Naive B cell (primary cell): ENCODE measurements at regions not wholly inside any gene's neighbourhood (a gene's known extent, or its start where the extent isn't known, plus 50 kb on each side); places are given as distances from the start of the nearest gene placed in this dataset.
"Not testable (repeated sequence)": the region's sequence is repeated elsewhere in the genome, so short reads cannot be mapped to it uniquely, and the experiment has no call there.

Source experiments
- ATAC-seq, 2 donors: fragments of 150-1000 bp; cut with Tn5 transposase; 2 replicates each; pipeline ENCODE4 v1.10.0; 2021; ENCODE audit warnings: low read depth in 2 of 2, mild to moderate bottlenecking in 2 of 2, moderate library complexity in 2 of 2
- DNase-seq: peaks from one replicate; pipeline ENCODE4 v3.0.0; 2022
- H3K27ac Mint-ChIP-seq, 6 donors: one replicate each; pipeline ENCODE4 v1.8.0; 2020 to 2022; ENCODE audit warnings: mild to moderate bottlenecking in 6 of 6, mixed read lengths in 6 of 6, moderate library complexity in 5 of 6, inconsistent platforms in 2 of 6
- H3K27me3 Mint-ChIP-seq, 3 donors: one replicate each; pipeline ENCODE4 v1.8.0; 2021 to 2022; ENCODE audit warnings: mixed read lengths in 3 of 3, mild to moderate bottlenecking in 1 of 3
- H3K36me3 Mint-ChIP-seq, 2 donors: one replicate each; pipeline ENCODE4 v1.8.0; 2020 to 2022; ENCODE audit warnings: mixed read lengths in 2 of 2, inconsistent platforms in 1 of 2, mild to moderate bottlenecking in 1 of 2
- H3K4me1 Mint-ChIP-seq, 3 donors: one replicate each; pipeline ENCODE4 v1.8.0; 2020 to 2022; ENCODE audit warnings: mixed read lengths in 3 of 3, inconsistent platforms in 1 of 3, mild to moderate bottlenecking in 1 of 3, moderate library complexity in 1 of 3
- H3K4me3 Mint-ChIP-seq, 8 donors: one replicate each; pipeline ENCODE4 v1.8.0; 2020 to 2022; ENCODE audit warnings: mild to moderate bottlenecking in 8 of 8, mixed read lengths in 8 of 8, moderate library complexity in 8 of 8, inconsistent platforms in 2 of 8
- H3K9me3 Mint-ChIP-seq, 7 donors: one replicate each; pipeline ENCODE4 v1.8.0; 2020 to 2022; ENCODE audit warnings: mixed read lengths in 7 of 7, mild to moderate bottlenecking in 5 of 7, inconsistent platforms in 2 of 7, moderate library complexity in 1 of 7

GRCh38 chr15:77905301-77905920 lies 172.1 kb downstream of the TBC1D2B start:
- Mint-ChIP-seq H3K36me3 (no peaks in the 10 kb centered on the region), H3K27me3 (peaks cover 0 to 31% (median 25%) of the 10 kb centered on the region in 3 donors), H3K9me3 (no peaks in the 10 kb centered on the region), H3K4me1 (peaks cover 0 to 13% (median 2%) of the 10 kb centered on the region in 3 donors), H3K27ac (no peak overlapping the region), H3K4me3 (no peak overlapping the region)
- DNase-seq = no peak
- no peak for ATAC-seq

GRCh38 chr15:77904901-77905300 lies 172.6 kb downstream of the TBC1D2B start:
- ATAC-seq = no peak
- Mint-ChIP-seq H3K36me3 (no peaks in the 10 kb centered on the region), H3K4me1 (peaks cover 0 to 9% (median 0%) of the 10 kb centered on the region in 3 donors), H3K4me3 (peak overlapping the region in 1 of 8 donors; percentile 52), H3K9me3 (no peaks in the 10 kb centered on the region), H3K27me3 (peaks cover 0 to 31% (median 25%) of the 10 kb centered on the region in 3 donors), H3K27ac (no peak overlapping the region)
- DNase-seq = no peak

- no peaks in the 10 kb centered on the region for H3K9me3 Mint-ChIP-seq
- no peak for ATAC-seq
- H3K27me3 Mint-ChIP-seq = peaks cover 0 to 31% (median 20%) of the 10 kb centered on the region in 3 donors
- no peaks in the 10 kb centered on the region for H3K36me3 Mint-ChIP-seq
- peaks cover 0 to 9% (median 0%) of the 10 kb centered on the region in 3 donors for H3K4me1 Mint-ChIP-seq
- no peak overlapping the region for H3K27ac Mint-ChIP-seq
- no peak for DNase-seq
- no peak overlapping the region for H3K4me3 Mint-ChIP-seq
Measured at GRCh38 chr15:77904436-77904821, 173.1 kb downstream of the TBC1D2B start.

GRCh38 chr15:77903761-77904435 lies 173.6 kb downstream of the TBC1D2B start:
- not testable (repeated sequence) for H3K9me3 Mint-ChIP-seq, H3K4me1 Mint-ChIP-seq, H3K36me3 Mint-ChIP-seq, DNase-seq, H3K4me3 Mint-ChIP-seq, H3K27ac Mint-ChIP-seq, ATAC-seq
- H3K27me3 Mint-ChIP-seq = peaks cover 0 to 31% (median 18%) of the 10 kb centered on the region in 3 donors

GRCh38 chr15:77902921-77903760 lies 174.4 kb downstream of the TBC1D2B start:
- not testable (repeated sequence) for DNase-seq, H3K4me1 Mint-ChIP-seq, H3K4me3 Mint-ChIP-seq, H3K36me3 Mint-ChIP-seq, H3K27ac Mint-ChIP-seq, H3K9me3 Mint-ChIP-seq
- peak; percentile 27 to 56 for ATAC-seq
- H3K27me3 Mint-ChIP-seq = peaks cover 0 to 27% (median 18%) of the 10 kb centered on the region in 3 donors

GRCh38 chr15:77901921-77902750 lies 175.4 kb downstream of the TBC1D2B start:
- H3K27me3 Mint-ChIP-seq = peaks cover 0 to 17% (median 12%) of the 10 kb centered on the region in 3 donors
- no peaks in the 10 kb centered on the region for H3K9me3 Mint-ChIP-seq
- H3K4me1 Mint-ChIP-seq = peaks cover 0 to 4% (median 0%) of the 10 kb centered on the region in 3 donors
- H3K4me3 Mint-ChIP-seq = no peak overlapping the region
- ATAC-seq = no peak
- DNase-seq = no peak
- no peaks in the 10 kb centered on the region for H3K36me3 Mint-ChIP-seq
- H3K27ac Mint-ChIP-seq = no peak overlapping the region

GRCh38 chr15:77901251-77901881 lies 176.1 kb downstream of the TBC1D2B start:
- peaks cover 0 to 4% (median 0%) of the 10 kb centered on the region in 3 donors for H3K4me1 Mint-ChIP-seq
- H3K4me3 Mint-ChIP-seq = no peak overlapping the region
- H3K9me3 Mint-ChIP-seq = no peaks in the 10 kb centered on the region
- no peaks in the 10 kb centered on the region for H3K36me3 Mint-ChIP-seq
- no peak for DNase-seq
- no peak overlapping the region for H3K27ac Mint-ChIP-seq
- no peak for ATAC-seq
- peaks cover 0 to 10% (median 5%) of the 10 kb centered on the region in 3 donors for H3K27me3 Mint-ChIP-seq

GRCh38 chr15:77900331-77900963 lies 177.1 kb downstream of the TBC1D2B start:
- not testable (repeated sequence) for H3K9me3 Mint-ChIP-seq, DNase-seq, H3K36me3 Mint-ChIP-seq, H3K4me1 Mint-ChIP-seq, H3K27me3 Mint-ChIP-seq
- peak; percentile 58 to 61 for ATAC-seq
- Mint-ChIP-seq H3K4me3 (peak overlapping the region in 1 of 8 donors; percentile 9), H3K27ac (peak overlapping the region in 1 of 6 donors; percentile 64)

- not testable (repeated sequence) for H3K36me3 Mint-ChIP-seq, ATAC-seq, H3K4me3 Mint-ChIP-seq, H3K9me3 Mint-ChIP-seq, DNase-seq, H3K27ac Mint-ChIP-seq, H3K4me1 Mint-ChIP-seq
- peaks cover 7 to 11% (median 8%) of the 10 kb centered on the region in 3 donors for H3K27me3 Mint-ChIP-seq
Measured at GRCh38 chr15:77899776-77900175, 177.7 kb downstream of the TBC1D2B start.

GRCh38 chr15:77898811-77899730 lies 178.4 kb downstream of the TBC1D2B start:
- DNase-seq = no peak
- no peaks in the 10 kb centered on the region for H3K36me3 Mint-ChIP-seq
- peaks cover 0 to 6% (median 5%) of the 10 kb centered on the region in 3 donors for H3K4me1 Mint-ChIP-seq
- H3K27ac Mint-ChIP-seq = no peak overlapping the region
- H3K4me3 Mint-ChIP-seq = peak overlapping the region in 1 of 8 donors; percentile 9
- peaks cover 8 to 9% (median 8%) of the 10 kb centered on the region in 3 donors for H3K27me3 Mint-ChIP-seq
- no peak for ATAC-seq
- no peaks in the 10 kb centered on the region for H3K9me3 Mint-ChIP-seq

GRCh38 chr15:77897896-77898406 lies 179.6 kb downstream of the TBC1D2B start:
- no peak for DNase-seq
- H3K4me3 Mint-ChIP-seq = no peak overlapping the region
- H3K27ac Mint-ChIP-seq = no peak overlapping the region

More at GRCh38 chr15:77897896-77898406, 179.6 kb downstream of the TBC1D2B start:
- ATAC-seq = no peak
- Mint-ChIP-seq H3K27me3 (peaks cover 8 to 9% (median 8%) of the 10 kb centered on the region in 3 donors), H3K4me1 (peaks cover 0 to 6% (median 5%) of the 10 kb centered on the region in 3 donors), H3K9me3 (no peaks in the 10 kb centered on the region), H3K36me3 (no peaks in the 10 kb centered on the region)
